Bronchial epithelial cell (primary cell): ENCODE measurements at regions not wholly inside any gene's neighbourhood (a gene's known extent, or its start where the extent isn't known, plus 50 kb on each side); places are given as distances from the start of the nearest gene placed in this dataset.
"Not testable (repeated sequence)": the region's sequence is repeated elsewhere in the genome, so short reads cannot be mapped to it uniquely, and the experiment has no call there.

Experiments
- DNase-seq: peaks from one replicate; pipeline ENCODE4 v3.0.0-alpha.2; 2010; ENCODE audit warnings: low read depth
- FAIRE-seq: peaks from 2 replicates; lab custom pipeline; 2011; peaks lifted over from hg19 to GRCh38; lab: Jason Lieb, UNC
- H3K27me3 ChIP-seq: 2 replicates; pipeline ENCODE4 v1.5.1; 2011; ENCODE audit warnings: low read length; ENCODE audit not compliant: control insufficient read depth, insufficient read depth
- H3K36me3 ChIP-seq: 2 replicates; pipeline ENCODE4 v1.5.1; 2011; ENCODE audit warnings: low read length; ENCODE audit not compliant: control insufficient read depth, insufficient read depth
- H3K4me3 ChIP-seq: 2 replicates; pipeline ENCODE4 v1.5.1; 2011; ENCODE audit warnings: mild to moderate bottlenecking, low read depth, low read length, control low read depth
- TF ChIP-seq, protein P1 (sequence below): IDR thresholded peaks from 2 replicates; pipeline ENCODE4 v1.5.1; 2011; ENCODE audit warnings: mild to moderate bottlenecking, moderate library complexity, low read length, control low read depth, inconsistent platforms; ENCODE audit not compliant: insufficient read depth, severe bottlenecking

- no peaks in the 10 kb centered on the region for H3K27me3 ChIP-seq
- DNase-seq (no peak), FAIRE-seq (no peak)
- H3K36me3 ChIP-seq = no peaks in the 10 kb centered on the region
- H3K4me3 ChIP-seq = no peak overlapping the region
- TF ChIP-seq, protein P1, sequence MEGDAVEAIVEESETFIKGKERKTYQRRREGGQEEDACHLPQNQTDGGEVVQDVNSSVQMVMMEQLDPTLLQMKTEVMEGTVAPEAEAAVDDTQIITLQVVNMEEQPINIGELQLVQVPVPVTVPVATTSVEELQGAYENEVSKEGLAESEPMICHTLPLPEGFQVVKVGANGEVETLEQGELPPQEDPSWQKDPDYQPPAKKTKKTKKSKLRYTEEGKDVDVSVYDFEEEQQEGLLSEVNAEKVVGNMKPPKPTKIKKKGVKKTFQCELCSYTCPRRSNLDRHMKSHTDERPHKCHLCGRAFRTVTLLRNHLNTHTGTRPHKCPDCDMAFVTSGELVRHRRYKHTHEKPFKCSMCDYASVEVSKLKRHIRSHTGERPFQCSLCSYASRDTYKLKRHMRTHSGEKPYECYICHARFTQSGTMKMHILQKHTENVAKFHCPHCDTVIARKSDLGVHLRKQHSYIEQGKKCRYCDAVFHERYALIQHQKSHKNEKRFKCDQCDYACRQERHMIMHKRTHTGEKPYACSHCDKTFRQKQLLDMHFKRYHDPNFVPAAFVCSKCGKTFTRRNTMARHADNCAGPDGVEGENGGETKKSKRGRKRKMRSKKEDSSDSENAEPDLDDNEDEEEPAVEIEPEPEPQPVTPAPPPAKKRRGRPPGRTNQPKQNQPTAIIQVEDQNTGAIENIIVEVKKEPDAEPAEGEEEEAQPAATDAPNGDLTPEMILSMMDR = no peak
Measured at GRCh38 chr7:45294559-45294958, 137.0 kb downstream of the RAMP3 start.

DNA sequence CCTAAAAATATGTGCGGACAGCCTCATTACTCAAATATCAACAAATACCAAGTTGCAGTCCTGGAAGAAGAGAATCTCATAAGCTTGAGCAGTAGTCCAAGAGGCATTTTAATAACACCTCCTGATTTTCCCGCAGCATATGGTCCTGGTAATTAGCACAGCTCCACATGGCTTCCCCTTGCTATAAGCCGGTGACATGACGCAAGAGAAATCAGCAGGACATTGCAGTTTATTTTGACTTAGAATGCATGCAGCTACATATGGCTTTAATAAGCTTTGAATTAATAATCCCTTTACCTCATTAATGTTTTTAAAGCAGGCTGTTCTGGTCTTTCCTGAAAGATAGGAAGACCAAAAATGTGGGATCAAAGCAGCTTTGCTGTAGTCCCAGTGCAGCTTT is 137.6 kb downstream of the RAMP3 start:
- no peak for DNase-seq
- Histone ChIP-seq H3K36me3 (no peaks in the 10 kb centered on the region), H3K27me3 (no peaks in the 10 kb centered on the region), H3K4me3 (no peak overlapping the region)
- no peak for FAIRE-seq
- TF ChIP-seq, protein P1 = no peak

DNA sequence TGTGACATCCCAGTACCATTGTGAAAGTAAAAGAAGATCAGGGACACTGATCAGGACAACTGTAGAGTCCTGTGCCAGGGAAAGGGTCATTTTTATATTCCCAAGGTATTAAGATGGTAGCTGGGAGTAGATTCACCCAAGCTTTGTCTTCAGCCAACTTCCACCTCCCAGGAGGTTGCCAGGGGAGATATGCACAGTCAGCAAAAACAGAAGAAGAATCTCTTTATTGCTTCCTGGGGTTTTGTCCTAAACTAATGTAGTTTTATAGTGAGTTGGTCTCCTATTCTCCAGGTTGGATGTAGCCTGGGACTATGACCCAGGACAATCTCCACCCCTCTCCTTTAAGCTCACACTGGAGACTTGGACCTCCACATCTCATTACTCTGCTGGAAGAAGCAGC is 139.2 kb downstream of the RAMP3 start:
- TF ChIP-seq, protein P1 = no peak
- H3K4me3 ChIP-seq = no peak overlapping the region
- no peak for FAIRE-seq
- no peaks in the 10 kb centered on the region for H3K36me3 ChIP-seq
- no peak for DNase-seq
- H3K27me3 ChIP-seq = no peaks in the 10 kb centered on the region

DNA sequence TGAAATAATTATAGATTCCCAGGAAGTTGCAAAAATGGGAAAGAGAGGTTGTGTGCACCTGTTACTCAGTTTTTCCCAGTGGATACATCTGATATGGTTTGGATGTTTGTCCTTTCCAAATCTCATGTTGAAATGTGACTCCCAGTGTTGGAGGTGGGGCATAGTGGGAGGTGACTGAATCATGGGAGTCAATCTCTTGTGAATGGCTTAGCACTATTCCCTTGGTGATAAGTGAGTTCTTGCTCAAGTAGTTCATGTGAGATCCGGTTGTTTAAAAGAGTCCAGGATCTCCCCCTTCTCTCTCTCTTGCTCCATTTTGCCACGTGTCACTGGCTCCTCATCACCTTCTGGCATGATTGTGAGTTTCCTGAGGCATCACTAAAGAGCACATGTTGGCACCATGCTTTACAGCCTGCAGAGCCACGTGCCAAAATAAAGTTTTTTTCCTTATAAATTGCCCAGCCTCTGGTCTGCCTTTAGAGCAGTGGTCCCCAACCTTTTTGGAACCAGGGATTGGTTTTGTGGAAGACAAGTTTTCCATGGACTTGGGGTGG is 149.2 kb downstream of the RAMP3 start:
- no peak overlapping the region for H3K4me3 ChIP-seq
- no peak for FAIRE-seq

DNA sequence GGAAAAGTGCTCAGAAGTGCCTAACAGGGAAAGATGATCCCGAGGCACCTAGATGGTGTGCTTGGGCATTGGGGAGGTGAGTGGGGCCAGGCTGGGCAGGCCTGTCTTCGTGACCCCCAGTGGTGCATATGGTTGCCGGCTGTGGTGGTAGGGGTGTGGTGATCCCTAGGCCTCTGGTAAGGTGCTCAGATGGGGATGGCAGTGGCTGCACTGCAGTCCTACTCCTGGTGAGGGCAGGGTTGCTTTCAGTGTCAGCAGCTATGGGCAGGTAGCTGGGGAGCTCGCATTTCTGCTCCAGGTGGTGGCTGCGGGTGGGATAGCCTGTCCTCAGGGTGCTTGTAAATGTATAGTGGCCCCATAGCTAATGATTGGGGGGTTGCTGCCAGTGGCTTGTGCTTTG is 154.0 kb downstream of the RAMP3 start:
- Histone ChIP-seq H3K27me3 (no peaks in the 10 kb centered on the region), H3K4me3 (no peak overlapping the region), H3K36me3 (no peaks in the 10 kb centered on the region)
- FAIRE-seq = no peak
- no peak for DNase-seq
- TF ChIP-seq, protein P1 = no peak

More for the DNA sequence above, 149.2 kb downstream of the RAMP3 start:
- TF ChIP-seq, protein P1 = no peak
- DNase-seq = no peak
- no peaks in the 10 kb centered on the region for H3K27me3 ChIP-seq
- H3K36me3 ChIP-seq = no peaks in the 10 kb centered on the region

DNA sequence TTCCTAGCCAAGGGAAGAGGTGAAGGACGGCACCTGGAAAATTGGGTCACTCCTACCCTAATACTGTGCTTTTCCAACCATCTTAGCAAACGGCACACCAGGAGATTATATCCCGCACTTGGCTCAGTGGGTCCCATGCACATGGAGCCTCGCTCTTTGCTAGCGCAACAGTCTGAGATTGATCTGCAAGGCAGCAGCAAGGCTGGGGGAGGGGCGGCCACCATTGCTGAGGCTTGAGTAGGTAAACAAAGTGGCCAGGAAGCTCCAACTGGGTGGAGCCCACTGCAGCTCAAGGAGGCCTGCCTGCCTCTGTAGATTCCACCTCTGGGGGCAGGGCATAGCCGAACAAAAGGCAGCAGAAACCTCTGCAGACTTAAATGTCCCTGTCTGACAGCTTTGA is 157.9 kb downstream of the RAMP3 start:
- H3K4me3 ChIP-seq, FAIRE-seq, DNase-seq, H3K36me3 ChIP-seq, H3K27me3 ChIP-seq: not testable (repeated sequence)
